ENCODE measurements at regions not wholly inside any gene's neighbourhood (a gene's known extent, or its start where the extent isn't known, plus 50 kb on each side); places are given as distances from the start of the nearest gene placed in this dataset.

DNA sequence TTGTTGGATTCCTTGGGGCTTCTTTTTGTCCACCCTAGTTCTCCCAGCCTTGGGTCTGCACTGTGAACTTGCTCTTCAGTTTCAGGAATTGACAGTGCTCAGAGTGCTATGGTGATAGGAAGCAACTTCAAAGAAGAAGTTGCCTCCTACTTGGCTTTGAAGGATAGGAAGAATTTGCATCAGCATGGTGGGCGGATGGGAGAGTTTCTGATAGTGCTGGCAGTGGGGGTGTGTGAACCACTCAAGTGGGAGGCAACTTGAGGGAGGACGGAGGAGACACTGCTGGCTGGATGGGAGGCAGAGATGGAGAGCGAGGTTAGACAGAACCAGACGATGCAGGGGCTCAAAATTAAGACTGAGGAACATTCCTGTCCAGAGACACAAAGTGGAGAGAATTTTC is 164.4 kb upstream of the SKOR2 start:
- no peak overlapping the region for H3K4me3 ChIP-seq (replicated peaks; ENCODE audit: low read depth, low read length)
- DNase-seq (ENCODE audit: low read depth), result no peak
- TF ChIP-seq, protein P1, sequence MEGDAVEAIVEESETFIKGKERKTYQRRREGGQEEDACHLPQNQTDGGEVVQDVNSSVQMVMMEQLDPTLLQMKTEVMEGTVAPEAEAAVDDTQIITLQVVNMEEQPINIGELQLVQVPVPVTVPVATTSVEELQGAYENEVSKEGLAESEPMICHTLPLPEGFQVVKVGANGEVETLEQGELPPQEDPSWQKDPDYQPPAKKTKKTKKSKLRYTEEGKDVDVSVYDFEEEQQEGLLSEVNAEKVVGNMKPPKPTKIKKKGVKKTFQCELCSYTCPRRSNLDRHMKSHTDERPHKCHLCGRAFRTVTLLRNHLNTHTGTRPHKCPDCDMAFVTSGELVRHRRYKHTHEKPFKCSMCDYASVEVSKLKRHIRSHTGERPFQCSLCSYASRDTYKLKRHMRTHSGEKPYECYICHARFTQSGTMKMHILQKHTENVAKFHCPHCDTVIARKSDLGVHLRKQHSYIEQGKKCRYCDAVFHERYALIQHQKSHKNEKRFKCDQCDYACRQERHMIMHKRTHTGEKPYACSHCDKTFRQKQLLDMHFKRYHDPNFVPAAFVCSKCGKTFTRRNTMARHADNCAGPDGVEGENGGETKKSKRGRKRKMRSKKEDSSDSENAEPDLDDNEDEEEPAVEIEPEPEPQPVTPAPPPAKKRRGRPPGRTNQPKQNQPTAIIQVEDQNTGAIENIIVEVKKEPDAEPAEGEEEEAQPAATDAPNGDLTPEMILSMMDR (IDR thresholded peaks at IDR 0.05; ENCODE audit: low read length, missing control alignments), result no peak

DNA sequence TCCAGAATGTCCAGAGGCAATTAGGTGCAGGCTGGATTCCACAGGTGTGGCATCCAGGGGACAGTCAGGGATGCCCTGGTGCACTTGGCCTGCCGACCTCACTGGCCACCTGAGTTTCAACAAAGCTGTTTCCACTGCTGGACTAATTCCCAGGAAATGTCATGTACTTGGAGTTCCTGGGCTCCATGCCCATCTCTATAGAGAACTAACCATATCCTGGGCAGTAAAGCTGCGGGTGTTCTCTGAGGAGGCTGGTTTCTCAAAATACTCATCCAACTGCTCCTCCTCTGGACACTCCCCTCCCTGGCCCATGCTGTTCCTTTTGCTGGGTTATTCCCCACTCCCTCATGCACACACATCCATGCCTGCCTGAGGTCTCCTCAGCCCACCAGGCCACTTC is 161.9 kb upstream of the SKOR2 start:
- no peak for DNase-seq (ENCODE audit: low read depth)
- TF ChIP-seq, protein P1 (IDR thresholded peaks at IDR 0.05; ENCODE audit: low read length, missing control alignments), result no peak
- no peak overlapping the region for H3K4me3 ChIP-seq (replicated peaks; ENCODE audit: low read depth, low read length)

DNA sequence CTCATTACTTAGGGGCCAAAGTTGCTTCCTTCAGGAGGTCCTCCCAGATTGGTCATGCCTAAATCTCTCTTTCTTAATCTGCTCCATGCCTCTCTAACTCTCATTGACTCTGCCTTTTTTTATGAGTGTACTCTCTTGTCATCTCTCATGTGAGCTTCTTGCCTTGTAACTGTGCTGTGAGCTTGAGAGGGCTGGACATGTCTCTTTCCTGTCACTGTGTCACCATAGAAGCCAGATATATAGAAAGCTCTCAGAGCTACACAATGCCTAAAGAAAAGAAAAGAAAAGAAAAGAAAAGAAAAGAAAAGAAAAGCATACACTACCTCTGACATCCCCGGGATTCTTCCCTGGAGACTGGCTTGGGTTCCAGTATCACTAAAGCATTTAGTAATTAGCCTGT is 161.5 kb upstream of the SKOR2 start:
- no peak overlapping the region for H3K4me3 ChIP-seq (replicated peaks; ENCODE audit: low read depth, low read length)
- TF ChIP-seq, protein P1 (IDR thresholded peaks at IDR 0.05; ENCODE audit: low read length, missing control alignments), result no peak
- DNase-seq (ENCODE audit: low read depth), result no peak

DNA sequence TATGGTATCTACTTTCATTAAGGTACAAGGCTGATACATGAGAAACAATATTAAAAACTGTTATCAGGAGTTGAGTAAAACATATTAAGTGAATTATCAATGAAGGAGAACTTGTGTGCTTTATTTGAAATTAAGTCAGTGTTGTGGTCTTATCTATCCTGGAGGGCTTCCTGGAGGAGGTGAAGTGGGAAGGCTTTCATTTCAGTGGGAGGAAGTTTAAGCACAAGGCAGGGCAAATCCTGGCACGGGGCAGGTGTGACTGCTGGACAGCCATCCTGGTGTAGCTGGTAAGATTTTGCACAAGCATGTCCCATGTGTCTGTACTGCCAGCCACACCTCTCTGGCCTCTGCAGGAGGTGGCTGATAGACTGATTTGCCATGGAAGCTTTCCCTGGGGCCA is 159.7 kb upstream of the SKOR2 start:
- no peak overlapping the region for H3K4me3 ChIP-seq (replicated peaks; ENCODE audit: low read depth, low read length)
- TF ChIP-seq, protein P1 (IDR thresholded peaks at IDR 0.05; ENCODE audit: low read length, missing control alignments), result no peak
- DNase-seq (ENCODE audit: low read depth), result no peak

DNA sequence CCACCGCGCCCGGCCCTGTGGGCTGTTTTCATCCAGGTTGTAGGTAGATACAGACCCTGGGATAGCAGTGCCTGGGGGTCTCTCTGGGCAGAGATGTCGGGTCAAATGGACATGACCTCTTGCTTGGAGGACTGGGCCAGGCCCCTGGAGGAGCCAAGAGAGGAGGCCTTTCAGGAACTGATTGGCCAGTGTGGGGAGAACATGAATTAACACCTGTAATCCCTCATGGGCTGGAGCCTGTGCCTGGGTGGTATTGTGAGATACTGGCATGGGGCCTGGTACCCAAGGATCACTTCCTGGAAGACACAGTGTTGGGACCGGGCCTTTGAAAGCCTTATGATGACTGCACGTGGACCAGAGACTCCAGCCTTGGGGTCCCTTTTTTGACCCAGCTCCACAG is 158.7 kb upstream of the SKOR2 start:
- TF ChIP-seq, protein P1 (IDR thresholded peaks at IDR 0.05; ENCODE audit: low read length, missing control alignments), result no peak
- DNase-seq (ENCODE audit: low read depth), result no peak
- no peak overlapping the region for H3K4me3 ChIP-seq (replicated peaks; ENCODE audit: low read depth, low read length)

DNA sequence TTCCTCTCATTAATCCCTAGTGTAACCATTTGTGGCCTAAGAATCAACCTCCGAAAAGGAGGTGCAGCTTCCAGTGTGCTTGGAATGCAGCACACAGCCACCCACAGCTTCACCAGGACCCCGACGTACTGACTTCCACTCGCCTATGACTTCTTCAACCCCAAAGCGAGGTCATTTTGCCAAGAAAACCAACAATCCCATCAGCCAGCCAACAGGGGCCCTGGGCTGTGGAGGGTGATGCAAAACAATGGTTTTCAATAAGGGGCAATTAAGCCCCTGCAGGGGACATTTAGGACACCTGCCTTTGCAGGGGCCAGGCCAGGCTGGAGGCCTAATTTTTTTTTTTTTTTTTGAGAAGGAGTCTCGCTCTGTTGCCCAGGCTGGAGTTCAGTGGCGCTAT is 158.1 kb upstream of the SKOR2 start:
- no peak for DNase-seq (ENCODE audit: low read depth)
- no peak overlapping the region for H3K4me3 ChIP-seq (replicated peaks; ENCODE audit: low read depth, low read length)
- TF ChIP-seq, protein P1 (IDR thresholded peaks at IDR 0.05; ENCODE audit: low read length, missing control alignments), result no peak

DNA sequence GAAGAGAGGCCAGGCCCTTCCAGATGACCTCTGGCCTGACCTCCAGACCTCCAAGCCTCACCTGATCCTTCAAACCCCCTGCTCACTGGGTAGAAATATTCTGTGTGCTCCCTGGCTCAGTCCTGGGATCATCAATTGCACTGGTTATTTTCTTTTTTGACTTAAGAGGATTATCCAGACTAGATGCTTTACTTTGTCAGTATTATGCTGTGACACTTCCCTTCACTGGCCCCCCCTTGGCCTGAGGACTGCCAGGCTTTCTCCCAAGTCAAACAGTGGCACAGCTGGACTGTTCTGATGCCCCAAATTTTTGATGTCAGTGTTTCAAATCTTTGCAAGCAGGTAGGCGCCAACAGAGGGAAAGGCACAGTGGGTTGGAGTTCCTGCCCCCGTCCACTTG is 156.3 kb upstream of the SKOR2 start:
- TF ChIP-seq, protein P1 (IDR thresholded peaks at IDR 0.05; ENCODE audit: low read length, missing control alignments), result no peak
- H3K4me3 ChIP-seq (replicated peaks; ENCODE audit: low read depth, low read length), result no peak overlapping the region
- DNase-seq (ENCODE audit: low read depth), result no peak
